HEK293T (cell line): ENCODE measurements at regions not wholly inside any gene's neighbourhood (a gene's known extent, or its start where the extent isn't known, plus 50 kb on each side); places are given as distances from the start of the nearest gene placed in this dataset.

ENCODE experiments used
- CTCF ChIA-PET: fragments of 350-600 bp; formaldehyde crosslinking; extraction: SDS; loops from one replicate; lab custom pipeline; 2021; ENCODE audit warnings: antibody characterized with exemption, inconsistent platforms; lab: Yijun Ruan, JAX
- POLR2A ChIA-PET: fragments of 350-600 bp; formaldehyde crosslinking; extraction: SDS; loops from one replicate; lab custom pipeline; 2020; ENCODE audit warnings: antibody characterized with exemption, inconsistent platforms; lab: Yijun Ruan, JAX
- DNase-seq: peaks from one replicate; pipeline ENCODE4 v3.0.0; 2012; ENCODE audit warnings: mixed read lengths; ENCODE audit errors: extremely low spot score
- ARNT ChIP-seq: fragments of 450-650 bp; IDR thresholded peaks from 2 replicates; pipeline ENCODE4 v1.6.1; 2017; ENCODE audit warnings: mild to moderate bottlenecking
- BHLHE40 ChIP-seq: fragments of 450-650 bp; IDR thresholded peaks from 2 replicates; pipeline ENCODE4 v1.6.1; 2016; ENCODE audit warnings: mild to moderate bottlenecking, moderate library complexity, borderline replicate concordance
- CTBP1 ChIP-seq: fragments of 450-650 bp; IDR thresholded peaks from 2 replicates; pipeline ENCODE4 v1.6.1; 2016; ENCODE audit warnings: borderline replicate concordance
- ELF4 ChIP-seq: fragments of 450-650 bp; IDR thresholded peaks from 2 replicates; pipeline ENCODE4 v1.6.1; 2017; ENCODE audit warnings: antibody characterized with exemption
- FOXA1 ChIP-seq: fragments of 450-650 bp; IDR thresholded peaks from 2 replicates; pipeline ENCODE4 v1.6.1; 2016; ENCODE audit warnings: mild to moderate bottlenecking
- FOXK2 ChIP-seq: fragments of 450-650 bp; IDR thresholded peaks from 2 replicates; pipeline ENCODE4 v1.6.1; 2016; ENCODE audit warnings: mild to moderate bottlenecking
- FOXM1 ChIP-seq: fragments of 450-650 bp; IDR thresholded peaks from 2 replicates; pipeline ENCODE4 v1.6.1; 2017; ENCODE audit warnings: mild to moderate bottlenecking, borderline replicate concordance
- HDGF ChIP-seq: fragments of 450-650 bp; IDR thresholded peaks from 2 replicates; pipeline ENCODE4 v1.6.1; 2017; ENCODE audit warnings: antibody characterized with exemption, borderline replicate concordance
- L3MBTL2 ChIP-seq: fragments of 450-650 bp; conservative IDR thresholded peaks from 2 replicates; pipeline ENCODE4 v1.6.1; 2016; ENCODE audit warnings: mild to moderate bottlenecking
- LEF1 ChIP-seq: fragments of 450-650 bp; IDR thresholded peaks from 2 replicates; pipeline ENCODE4 v1.6.1; 2017; ENCODE audit warnings: mild to moderate bottlenecking, borderline replicate concordance
- NFRKB ChIP-seq: fragments of 450-650 bp; IDR thresholded peaks from 2 replicates; pipeline ENCODE4 v1.6.1; 2016; ENCODE audit warnings: mild to moderate bottlenecking, moderate library complexity
- PKNOX1 ChIP-seq: fragments of 450-650 bp; IDR thresholded peaks from 2 replicates; pipeline ENCODE4 v1.6.1; 2016
- SP1 ChIP-seq: fragments of 450-650 bp; IDR thresholded peaks from 2 replicates; pipeline ENCODE4 v1.6.1; 2017
- SUZ12 ChIP-seq: fragments of 450-650 bp; IDR thresholded peaks from 2 replicates; pipeline ENCODE4 v1.6.1; 2016; ENCODE audit warnings: mild to moderate bottlenecking
- TARDBP ChIP-seq: fragments of 450-650 bp; IDR thresholded peaks from 2 replicates; pipeline ENCODE4 v1.6.1; 2016
- ZNF384 ChIP-seq: fragments of 450-650 bp; IDR thresholded peaks from 2 replicates; pipeline ENCODE4 v1.6.1; 2016

DNA sequence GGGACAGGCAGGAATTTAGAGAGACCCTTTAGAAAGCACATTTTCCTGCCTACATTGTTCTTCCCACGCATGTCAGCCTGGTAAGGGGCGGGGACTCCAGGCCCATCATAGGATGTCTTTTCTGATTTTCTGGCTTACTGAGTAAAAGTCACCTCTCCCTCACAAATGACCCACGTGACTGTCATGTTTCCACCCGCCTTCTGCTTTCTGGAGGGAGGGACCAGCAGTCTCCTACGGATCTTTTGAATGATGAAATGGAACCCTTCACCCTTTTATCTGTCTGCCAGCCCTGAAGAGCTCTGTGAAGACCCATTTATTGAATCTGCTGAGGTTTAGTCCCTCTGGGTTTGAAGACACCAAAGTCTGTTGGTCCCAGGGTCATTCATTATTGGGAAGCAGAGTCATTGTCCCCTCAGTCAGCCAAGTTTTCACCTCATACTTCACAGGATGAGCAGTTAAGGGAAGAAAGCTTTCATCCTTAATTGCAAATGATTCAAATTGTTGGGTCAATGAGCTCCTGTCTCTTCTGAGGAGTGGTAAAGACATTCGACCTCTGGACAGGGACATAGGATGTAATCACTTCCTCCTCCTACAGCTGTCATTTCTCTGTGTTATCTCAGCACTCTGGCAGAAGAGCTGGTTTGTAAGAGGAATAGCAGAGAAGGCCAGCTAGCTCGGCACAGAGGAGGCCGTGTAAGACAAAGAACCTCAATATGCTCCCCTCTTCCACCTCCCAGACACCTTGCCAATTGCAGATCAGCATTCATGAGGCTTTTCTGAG is 446.1 kb downstream of the HS3ST3B1 start:
- TF ChIP-seq BHLHE40 (no peak), L3MBTL2 (no peak), FOXA1 (no peak), NFRKB (no peak), ZNF384 (no peak), LEF1 (no peak), SUZ12 (no peak), HDGF (no peak), ELF4 (no peak), CTBP1 (no peak), SP1 (no peak), FOXK2 (no peak), FOXM1 (no peak), ARNT (no peak), TARDBP (no peak), PKNOX1 (no peak)
- CTCF ChIA-PET: interaction anchor here (0.6 kb wide), 1 partner anchor 430 kb away, joined by 3 read pairs; no protein-coding TSS in a partner anchor
- POLR2A ChIA-PET: no interaction called here
- no peak for DNase-seq

GRCh38 chr17:14745541-14745940 is 444.7 kb downstream of the HS3ST3B1 start:
- POLR2A ChIA-PET: no interaction called here
- CTCF ChIA-PET: no interaction called here
- TF ChIP-seq ZNF384 (no peak), L3MBTL2 (no peak), FOXM1 (no peak), BHLHE40 (no peak), PKNOX1 (no peak), ARNT (no peak), LEF1 (no peak), FOXK2 (no peak), TARDBP (no peak), HDGF (no peak), ELF4 (no peak), NFRKB (no peak), SUZ12 (no peak), FOXA1 (no peak), CTBP1 (no peak), SP1 (no peak)
- no peak for DNase-seq

GRCh38 chr17:14744761-14745473 is 444.0 kb downstream of the HS3ST3B1 start:
- DNase-seq: no peak
- ChIA-PET CTCF (no interaction called here), POLR2A (no interaction called here)
- TF ChIP-seq TARDBP: no peak
- TF ChIP-seq HDGF: no peak
- TF ChIP-seq SUZ12: no peak
- TF ChIP-seq FOXK2: no peak
- TF ChIP-seq CTBP1: no peak
- TF ChIP-seq LEF1: no peak
- no peak for TF ChIP-seq SP1
- no peak for TF ChIP-seq FOXA1
- TF ChIP-seq NFRKB: no peak
- no peak for TF ChIP-seq ZNF384
- no peak for TF ChIP-seq PKNOX1
- no peak for TF ChIP-seq L3MBTL2
- no peak for TF ChIP-seq BHLHE40
- no peak for TF ChIP-seq FOXM1

DNA sequence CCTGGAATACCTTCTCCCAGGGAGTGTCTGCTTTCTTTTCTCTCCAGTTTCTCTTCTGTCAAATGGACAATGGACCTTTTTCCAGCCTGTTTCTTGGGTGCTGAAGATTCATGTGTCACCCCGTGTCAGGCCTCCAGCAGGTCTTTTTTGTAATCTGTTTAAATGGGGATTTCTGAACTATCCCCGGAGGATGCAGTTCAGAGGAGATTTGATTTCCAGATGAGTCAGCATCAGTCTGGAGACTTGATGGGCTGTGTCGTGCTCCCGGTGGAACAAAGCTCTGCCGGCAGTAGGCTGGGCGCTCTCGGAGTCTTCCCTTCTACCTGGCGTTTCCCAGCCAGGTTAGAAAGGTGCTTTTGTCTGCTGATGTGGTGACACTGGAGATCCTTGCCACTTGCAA is 440.6 kb downstream of the HS3ST3B1 start:
- POLR2A ChIA-PET: no interaction called here
- no peak for DNase-seq
- CTCF ChIA-PET: no interaction called here
- TF ChIP-seq TARDBP: no peak
- no peak for TF ChIP-seq ZNF384
- no peak for TF ChIP-seq ARNT
- no peak for TF ChIP-seq ELF4
- no peak for TF ChIP-seq BHLHE40
- no peak for TF ChIP-seq SUZ12
- no peak for TF ChIP-seq FOXA1

DNA sequence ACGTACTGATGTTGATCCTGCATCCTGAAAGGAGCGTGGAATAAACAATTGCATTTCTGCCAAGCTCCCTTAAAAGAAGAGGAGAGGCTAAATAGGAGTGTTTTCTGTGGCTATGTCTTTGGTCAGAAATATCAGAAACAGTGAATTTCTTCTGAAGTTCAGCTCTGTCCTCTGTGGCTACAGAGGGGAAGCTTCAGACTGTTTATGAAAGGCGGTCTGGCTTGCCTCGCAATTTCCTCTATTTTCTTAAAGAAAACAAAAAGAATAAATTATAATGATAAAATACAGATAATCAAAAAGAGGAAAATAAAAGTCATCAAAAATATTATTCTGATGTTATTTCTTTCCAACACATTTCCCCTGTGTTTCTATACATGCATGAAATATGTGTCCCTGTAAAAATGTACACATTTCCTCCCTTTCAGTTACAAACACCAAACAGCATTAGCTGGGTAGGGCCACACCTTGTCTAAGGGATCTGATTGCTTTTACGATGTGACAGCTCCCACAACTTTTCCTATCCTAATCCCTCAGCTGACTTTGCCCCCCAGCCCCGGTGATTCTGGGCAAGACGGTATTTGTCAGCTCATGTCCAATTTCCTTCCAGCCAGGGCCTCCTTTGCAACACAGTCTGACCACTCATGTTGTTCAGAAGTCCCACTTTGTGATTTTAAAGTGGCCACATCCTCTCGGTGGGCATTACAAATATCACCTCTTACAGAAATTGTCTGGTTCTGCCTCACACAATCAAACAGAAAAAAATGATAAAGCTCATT is 439.0 kb downstream of the HS3ST3B1 start:
- POLR2A ChIA-PET: no interaction called here

More for the DNA sequence above, 439.0 kb downstream of the HS3ST3B1 start:
- no peak for TF ChIP-seq HDGF
- no peak for TF ChIP-seq ELF4
- TF ChIP-seq ZNF384: no peak
- TF ChIP-seq FOXA1: no peak
- TF ChIP-seq LEF1: no peak
- no peak for TF ChIP-seq SUZ12
- CTCF ChIA-PET: no interaction called here
- DNase-seq: no peak
